HG03280 (cell line): ENCODE measurements at regions not wholly inside any gene's neighbourhood (a gene's known extent, or its start where the extent isn't known, plus 50 kb on each side); places are given as distances from the start of the nearest gene placed in this dataset.
"Not testable (repeated sequence)": the region's sequence is repeated elsewhere in the genome, so short reads cannot be mapped to it uniquely, and the experiment has no call there.

ENCODE experiments used
- ATAC-seq: cut with Tn5 transposase; IDR thresholded peaks from one replicate; pipeline ENCODE4 v1.9.1; 2021; ENCODE audit warnings: mild to moderate bottlenecking, moderate library complexity; ENCODE audit not compliant: unreplicated experiment

DNA sequence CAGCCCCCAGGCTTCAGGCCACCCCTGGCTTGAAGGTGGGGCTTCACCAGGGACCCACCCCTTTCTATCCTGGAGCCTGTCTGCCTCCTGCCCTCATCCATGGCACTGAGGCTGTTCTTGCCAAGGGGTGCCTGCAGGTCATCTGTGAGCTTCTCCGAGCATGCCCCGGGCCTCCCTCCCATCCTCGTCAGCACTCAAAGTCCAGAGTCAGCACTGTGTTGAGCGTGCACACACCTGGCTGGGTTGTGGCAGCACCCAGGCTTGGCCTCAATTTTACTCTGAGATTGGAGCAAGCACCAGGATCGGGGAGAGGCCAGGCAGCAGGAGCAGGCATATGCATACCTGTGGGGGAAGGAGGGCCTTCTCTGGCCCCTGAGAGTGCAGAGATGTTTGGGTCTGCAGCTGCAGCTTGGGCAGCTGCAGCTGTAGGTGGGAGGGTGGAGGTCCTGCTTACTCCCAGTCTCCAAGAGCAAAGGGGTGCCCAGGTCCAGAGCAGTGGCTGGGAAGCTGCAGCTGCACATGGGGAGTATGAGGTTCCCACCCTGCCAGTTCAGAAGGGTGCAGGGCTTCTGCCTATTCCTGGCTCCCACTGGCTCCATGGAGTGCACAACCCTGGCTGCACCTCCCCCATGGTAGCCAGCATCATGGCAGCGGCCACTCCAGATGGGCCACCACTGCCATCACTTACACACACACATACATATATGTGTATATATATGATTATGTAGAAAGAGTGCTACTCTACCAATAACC lies 488.7 kb downstream of the JRKL start:
- ATAC-seq: no peak

DNA sequence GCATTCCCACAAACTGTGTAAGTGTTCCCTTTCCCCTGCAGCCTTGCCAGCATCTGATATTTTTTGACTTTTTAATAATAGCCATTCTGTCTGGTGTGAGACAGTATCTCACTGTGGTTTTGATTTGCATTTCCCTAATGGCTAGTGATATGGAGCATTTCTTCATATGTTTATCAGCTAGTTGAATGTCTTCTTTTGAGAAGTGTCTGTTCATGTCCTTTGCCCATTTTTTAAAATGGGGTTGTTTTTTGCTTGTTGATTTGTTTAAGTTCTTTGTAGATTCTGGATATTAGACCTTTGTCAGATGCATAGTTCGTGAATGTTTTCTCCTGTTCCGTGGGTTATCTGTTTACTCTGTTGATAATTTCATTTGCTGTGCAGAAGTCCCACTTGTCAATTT lies 492.8 kb downstream of the JRKL start:
- not testable (repeated sequence) for ATAC-seq

DNA sequence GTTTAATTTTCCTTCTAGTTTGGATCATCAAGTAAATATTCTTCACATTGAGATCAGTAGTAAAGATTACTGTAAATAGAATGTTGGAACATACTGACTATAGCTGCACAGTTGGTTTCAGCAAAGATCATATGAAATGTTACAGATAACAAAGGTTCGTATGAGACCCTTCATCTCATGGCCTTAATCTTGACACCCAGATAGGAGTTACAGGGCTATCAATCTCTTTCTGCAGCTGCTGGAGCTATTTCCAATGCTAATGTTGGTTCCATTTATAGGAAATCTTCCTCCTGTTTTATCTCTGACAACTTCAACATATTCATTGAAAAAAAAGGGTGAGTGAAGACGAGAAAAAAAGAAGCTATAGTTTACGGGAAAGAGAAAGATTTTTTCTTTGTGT lies 495.6 kb downstream of the JRKL start:
- no peak for ATAC-seq

DNA sequence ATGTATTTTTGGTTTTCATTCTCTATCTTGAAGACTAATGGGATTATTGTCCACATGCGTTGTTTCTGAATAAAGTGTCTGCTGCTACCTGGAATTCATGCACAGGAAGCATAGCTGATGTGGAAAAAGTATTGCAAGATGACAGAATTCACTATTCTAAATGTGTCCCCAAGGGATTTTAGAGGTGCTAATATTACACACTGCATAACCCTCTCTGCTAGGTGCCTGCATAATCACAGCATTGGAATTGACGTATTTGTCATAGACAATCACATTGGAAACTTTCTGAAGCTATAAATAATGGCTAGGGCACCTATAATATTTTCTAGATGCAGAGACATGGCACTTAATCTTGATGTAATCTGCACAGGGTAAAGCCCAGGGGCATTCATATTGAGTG lies 496.1 kb downstream of the JRKL start:
- ATAC-seq: no peak

DNA sequence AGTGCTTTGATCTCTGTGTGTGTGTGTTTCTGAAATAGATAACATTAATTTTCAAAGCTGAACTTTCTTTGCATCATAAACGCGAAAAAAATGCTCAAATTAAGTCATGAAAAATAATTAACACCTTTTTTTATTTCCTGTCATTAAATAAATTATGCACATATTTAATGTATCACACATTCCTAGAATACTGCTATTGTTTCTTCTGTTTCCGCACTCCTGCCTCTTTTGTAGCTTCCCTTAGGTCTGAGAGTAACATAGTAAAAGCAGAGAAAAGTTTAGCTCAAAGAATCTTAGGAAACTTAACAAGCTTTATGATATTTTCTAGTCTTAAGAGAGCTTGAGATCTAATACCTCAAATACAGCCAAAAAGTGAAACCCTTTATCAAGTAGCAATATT lies 504.2 kb downstream of the JRKL start:
- ATAC-seq: no peak

DNA sequence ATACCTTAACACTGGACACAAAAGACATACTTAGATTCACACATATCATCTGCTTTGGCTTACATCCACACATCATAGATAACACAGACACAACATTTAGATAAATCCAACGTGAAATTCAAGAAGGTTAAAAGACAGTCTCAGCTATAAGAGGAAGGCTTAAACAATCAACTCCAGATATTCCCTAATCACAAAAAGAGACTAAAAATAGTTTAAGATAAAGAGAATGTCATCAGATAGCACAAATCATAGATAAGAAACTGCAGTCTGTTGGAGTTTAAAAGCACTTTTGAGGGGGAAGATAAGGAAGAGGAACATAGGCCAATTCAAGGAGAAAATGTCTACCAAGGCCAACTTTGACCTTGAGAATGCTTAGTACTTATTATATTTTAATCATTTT lies 504.8 kb downstream of the JRKL start:
- ATAC-seq: no peak

DNA sequence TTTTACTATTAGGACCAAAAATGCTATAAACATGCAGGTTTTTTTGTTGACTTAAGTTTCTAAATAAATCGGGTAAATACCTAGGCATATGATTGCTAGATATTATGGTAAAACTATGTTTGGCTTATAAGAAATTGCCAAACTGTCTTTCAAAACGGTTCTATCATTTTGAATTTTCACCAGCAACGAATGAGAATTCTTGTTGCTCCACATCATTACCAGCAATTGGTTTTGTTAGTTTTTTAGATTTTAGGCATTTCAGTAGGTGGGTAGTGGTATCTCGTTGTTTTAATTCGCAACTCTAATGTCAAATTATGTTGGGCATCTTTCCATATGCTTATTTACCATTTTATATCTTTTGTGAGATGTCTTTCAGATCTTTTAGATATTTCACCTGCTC lies 510.2 kb downstream of the JRKL start:
- ATAC-seq: no peak

DNA sequence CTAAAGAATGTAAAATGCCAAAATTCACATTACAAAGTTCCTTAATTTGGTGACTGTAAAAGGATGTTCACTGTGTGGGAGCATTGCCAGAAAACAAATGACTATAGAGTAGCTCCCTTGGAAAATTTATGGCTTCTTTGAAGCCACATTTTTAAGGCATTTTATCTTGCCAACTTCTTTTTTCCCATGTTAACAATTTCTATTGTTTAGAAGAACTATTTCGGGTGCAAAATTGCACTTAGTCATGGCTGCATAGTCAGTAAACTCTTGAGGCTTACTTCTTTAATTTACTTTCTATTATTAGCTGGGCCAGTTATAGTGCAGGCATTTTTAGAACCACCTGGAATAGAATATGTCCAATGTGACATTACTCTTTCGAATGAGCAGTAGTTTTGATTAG lies 515.3 kb downstream of the JRKL start:
- no peak for ATAC-seq

DNA sequence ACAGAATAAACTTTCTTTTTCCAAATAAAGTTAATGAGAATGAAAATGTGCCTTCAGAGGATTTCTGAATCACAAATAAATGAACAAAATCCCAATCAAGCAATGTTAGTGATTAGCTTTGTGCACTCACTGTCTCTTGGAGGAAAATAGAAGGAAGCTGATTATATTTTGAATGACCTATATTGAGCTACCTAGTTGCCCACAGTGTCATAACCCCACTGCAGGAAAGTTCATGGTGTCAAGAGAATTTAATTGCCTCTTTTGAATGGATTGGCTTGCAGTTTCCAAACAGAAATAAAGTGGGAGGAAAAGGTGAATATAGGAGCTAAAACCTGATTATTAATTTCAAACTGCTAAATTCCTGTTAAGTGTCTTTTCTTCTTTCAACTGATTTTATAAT lies 515.9 kb downstream of the JRKL start:
- ATAC-seq: no peak

DNA sequence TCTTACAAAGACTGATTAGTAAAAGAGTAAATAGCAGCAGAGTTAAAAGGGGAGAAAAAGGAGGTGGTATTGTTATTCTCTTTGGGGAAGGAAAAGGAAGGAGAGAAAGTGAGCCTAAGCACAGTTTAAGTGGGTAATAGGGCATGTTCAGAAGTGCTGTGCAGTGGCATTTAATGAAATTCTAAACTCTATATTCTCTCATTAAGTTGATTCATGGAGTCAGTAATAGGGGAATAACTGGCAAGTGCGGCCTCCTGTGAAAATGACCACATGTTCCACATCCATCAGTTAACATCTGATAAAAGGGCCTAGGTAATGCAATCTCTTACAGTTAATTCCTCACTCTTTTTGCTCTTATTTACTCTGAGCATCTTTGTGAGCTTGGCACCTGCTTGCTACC lies 516.7 kb downstream of the JRKL start:
- no peak for ATAC-seq

DNA sequence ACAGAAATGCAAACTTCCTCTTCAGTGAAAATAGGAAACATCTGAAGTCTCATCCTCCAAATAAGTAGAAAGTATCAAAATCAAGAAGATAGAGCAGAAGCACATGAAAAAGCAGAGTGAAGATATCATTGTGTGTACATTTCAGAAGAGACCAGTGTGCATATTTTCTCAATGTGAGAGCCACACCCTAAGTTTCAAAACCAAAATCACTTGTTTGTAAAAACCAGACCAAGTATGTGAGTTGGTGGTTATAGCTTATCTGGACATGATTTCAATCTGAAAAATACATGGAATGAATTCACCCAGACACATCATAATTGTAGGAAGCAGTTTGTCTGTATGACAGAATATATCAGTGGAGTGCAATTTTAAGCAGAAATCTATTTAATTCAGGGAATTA lies 536.0 kb downstream of the JRKL start:
- no peak for ATAC-seq

DNA sequence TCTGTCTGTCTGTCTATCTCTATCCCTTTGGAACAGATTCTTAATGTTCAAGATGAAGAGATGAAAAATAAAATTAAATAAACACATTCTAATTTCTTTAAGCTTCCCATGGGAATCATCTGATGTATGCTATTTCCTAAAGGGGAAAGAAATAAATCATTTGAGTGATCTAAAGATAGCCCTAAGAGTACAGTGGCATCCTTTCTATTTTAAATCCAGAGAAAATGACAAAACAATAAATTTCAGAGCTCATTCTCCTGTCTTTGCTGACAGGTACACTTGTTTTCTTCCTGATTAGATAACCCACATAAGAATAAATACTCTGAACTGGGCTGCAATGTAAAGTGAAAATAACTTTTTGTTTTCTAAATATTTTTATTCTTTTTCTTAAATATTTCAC lies 550.4 kb downstream of the JRKL start:
- ATAC-seq: no peak

DNA sequence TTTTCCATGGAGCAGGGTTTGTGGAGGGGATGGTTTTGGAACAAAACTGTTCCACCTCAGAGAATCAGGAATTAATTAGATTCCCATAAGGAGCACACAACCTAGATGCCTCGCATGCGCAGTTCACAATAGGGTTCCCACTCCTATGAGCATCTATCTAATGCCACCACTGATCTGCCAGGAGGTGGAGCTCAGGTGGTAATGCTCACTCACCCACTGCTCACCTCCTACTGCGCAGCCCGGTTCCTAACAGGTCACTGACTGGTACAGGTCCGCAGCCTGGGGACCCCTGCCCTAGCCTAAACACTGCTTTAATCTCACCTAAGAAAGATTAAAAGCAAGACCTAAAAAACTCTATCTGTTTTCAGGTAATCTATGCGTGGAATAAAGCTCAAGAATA lies 553.0 kb downstream of the JRKL start:
- no peak for ATAC-seq

DNA sequence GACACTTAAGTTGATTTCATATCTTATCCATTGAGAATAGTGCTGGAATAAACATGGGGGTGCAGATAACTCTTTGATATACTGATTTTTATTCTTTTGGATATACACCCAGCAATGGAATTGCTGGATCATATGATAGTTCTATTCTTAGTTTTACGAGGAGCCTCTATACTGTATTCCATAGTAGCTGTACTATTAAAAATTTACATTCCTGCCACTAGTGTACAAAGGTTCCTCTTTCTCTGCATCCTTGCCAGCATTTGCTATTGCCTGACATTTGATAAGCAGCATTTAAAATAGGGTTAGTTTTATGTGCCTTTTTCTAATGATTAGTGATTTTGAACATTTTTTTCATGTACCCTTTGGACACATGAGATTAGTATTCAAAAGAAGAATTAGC lies 554.2 kb downstream of the JRKL start:
- no peak for ATAC-seq

DNA sequence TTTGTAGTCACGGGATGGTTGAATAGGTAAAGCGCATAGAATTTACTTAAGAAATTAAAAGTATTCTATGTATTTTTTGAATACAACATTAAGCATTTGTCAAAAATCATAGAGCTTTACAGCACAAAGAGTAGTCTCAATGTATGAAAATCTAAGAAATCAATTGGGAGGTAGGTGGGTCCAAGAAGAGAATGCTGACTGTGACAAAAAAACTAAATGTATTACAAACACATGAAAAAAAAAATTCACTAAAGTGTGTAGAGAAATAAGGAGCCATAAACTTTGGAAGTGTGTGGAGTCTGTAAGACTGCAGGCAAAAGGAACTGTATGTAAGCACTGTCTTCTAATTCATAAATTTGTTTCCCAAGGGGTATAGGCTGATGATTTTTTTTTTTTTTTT lies 558.3 kb downstream of the JRKL start:
- no peak for ATAC-seq

DNA sequence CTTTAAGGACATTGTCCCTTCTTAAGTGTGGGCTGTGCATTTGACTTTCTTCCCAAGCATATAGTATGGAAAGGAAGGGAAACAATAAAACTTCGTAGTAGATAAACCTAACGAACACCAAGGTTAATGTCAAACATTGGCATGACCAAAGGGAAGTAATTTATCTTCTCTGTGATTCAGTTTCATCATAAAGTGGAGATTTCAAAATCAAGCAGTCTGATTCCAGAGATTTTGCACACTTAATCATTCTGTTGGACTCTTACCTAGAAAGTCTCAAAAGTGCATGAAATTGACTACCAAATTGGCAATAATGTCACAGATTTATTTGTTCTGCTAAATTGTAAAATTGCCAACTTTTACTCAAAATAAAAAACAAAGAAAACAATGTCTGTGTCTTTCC lies 559.7 kb downstream of the JRKL start:
- no peak for ATAC-seq

DNA sequence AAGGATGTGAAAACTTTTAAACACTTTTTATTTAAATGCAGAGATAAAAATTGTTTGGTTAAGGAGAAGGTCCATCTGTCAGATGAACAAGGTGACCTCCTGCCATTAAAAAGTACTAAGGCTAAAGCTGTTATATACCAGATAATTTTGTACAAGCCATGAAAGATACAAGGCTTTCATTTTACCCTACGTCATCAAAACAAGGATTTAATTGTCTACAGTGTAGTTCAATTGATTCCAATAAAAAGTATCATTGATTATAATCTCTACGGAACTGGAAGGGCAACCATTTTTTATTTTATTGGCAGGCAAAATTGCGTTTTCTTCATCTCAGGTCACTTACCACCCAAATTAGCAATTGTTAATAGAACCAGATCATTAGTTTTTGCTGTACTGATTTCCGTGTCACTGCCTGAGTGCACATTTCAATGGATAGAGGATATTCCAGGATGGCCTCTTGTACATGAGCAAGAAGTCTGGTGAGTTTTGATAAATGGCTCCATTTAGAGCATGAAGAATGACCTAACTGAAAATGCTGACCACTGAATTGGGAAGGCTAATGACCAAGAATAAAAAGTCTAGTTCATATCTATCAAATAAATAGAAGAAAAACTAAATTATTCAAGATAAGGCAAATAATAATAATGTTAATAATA lies 564.9 kb downstream of the JRKL start:
- ATAC-seq: no peak

DNA sequence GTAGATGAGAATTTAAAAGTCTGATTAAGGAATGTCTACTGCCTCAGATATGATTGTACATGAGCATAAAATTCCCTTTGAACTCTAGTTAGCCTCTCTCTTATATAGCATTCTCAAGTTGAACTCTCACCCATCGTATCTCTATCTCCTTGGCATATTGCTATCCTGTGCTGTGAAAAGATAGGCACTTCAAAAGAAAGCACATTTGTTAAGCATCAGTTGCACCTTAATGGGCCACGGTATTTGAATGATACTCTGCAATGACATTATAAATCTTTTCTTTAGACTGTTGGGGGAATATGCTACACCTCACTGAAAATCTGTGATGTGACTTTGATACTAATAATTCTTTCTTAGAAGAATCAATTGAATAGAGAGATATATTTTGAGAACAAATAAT lies 570.7 kb downstream of the JRKL start:
- ATAC-seq: no peak

DNA sequence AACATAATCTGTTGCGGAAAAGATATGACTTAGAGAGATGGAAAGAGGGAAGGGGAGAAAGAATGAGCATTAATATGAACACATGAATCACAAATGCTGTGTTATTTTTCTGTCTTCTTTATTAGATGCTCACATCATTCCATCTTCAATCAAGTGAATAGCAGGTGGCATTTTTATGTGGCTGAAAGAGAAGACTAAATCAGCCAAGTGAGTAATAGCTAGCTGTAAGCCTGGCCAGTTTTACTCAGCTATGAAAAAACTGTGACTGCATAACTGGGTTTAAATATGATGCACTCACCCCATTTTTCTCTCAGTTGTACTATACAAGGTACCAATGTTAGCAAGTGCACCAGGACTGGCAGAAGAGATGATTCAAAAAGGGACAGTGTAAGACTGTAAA lies 571.1 kb downstream of the JRKL start:
- no peak for ATAC-seq

DNA sequence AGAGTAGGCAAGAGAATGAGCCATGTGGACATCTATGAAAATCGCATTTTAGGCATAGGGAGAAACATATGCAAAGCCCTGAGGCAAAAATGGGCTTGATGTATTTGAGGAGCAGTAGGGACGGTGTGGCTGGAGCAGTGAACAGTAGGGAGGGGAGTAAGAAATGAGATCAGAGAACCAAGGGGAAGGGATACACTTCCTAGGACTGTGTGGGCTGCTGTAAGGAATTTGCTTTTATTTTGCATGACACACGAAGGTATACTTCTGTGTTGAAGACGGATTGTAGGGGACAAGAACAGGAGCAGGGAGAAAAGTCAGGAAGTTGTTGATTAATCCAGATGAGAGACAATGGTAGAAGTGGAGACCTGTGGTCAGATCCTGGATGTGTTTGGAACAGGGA lies 572.1 kb downstream of the JRKL start:
- ATAC-seq: no peak

DNA sequence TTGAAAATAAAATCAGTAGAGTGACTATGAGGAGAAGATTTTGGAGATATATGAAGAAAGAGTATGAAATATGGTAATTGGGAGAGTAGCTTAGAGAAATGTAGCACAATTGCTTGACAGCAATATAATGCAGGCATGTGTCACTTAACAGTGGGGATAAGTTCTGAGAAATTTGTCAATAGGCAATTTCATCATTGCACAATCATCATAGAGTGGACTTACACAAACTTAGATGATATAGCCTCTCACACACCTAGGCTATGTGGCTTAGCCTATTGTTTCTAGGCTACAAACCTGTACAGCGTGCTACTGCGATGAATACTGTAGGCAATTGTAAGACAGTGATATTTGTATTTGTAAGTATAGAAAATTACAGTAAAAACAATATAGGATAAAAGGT lies 573.6 kb downstream of the JRKL start:
- ATAC-seq: no peak

DNA sequence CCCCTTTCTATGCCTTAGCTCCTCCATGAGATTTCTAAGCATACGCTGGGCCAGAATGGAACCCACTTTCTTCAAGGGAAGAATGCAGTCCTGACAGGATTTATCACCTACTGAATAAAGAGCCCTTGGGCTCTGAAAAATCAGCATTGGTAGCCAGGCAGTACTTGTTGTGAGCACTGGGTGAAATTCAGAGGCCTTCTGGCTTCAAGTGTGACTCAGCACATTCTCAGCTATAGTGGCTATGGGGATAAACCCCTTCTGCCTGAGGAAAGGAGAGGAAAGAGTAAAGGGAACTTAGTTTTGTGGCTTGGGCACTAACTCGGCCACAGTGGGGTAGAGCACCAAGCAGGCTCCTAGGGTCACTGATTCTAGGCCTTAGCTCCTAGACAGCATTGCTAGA lies 574.8 kb downstream of the JRKL start:
- ATAC-seq: no peak

DNA sequence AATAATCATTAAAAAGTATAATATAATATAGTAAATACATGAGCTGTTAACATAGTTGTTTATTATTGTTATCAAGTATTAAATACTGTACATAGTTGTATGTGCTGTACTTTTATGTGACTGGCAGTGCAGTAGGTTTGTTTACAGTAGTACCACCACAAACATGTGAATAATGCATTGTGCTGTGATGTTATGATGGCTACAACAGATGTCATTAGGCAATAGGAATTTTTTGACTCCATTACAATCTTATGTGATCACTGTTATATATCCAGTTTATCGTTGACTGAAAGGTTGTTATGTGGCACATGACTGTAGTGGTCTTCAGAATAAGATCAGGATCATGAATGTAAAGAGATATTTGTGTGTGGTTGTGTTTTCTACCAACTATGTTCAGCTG lies 577.8 kb downstream of the JRKL start:
- no peak for ATAC-seq
